Natural killer cell treated with Interleukin-12 subunit alpha and Interleukin-12 subunit beta and Interleukin-15 and Interleukin-18, amount 100 ng/mL, for 72 hours (primary cell): ENCODE measurements at regions not wholly inside any gene's neighbourhood (a gene's known extent, or its start where the extent isn't known, plus 50 kb on each side); places are given as distances from the start of the nearest gene placed in this dataset.
"Not testable (repeated sequence)": the region's sequence is repeated elsewhere in the genome, so short reads cannot be mapped to it uniquely, and the experiment has no call there.

Experiments
- ATAC-seq, 2 donors: fragments of 150-1000 bp; cut with Tn5 transposase in 1 of 2; sonication (Bioruptor Pico), chemical (Tn5 transposase) in 1 of 2; 2 replicates each; pipeline ENCODE4 v1.10.0; 2021
- DNase-seq: peaks from one replicate; pipeline ENCODE4 v3.0.0; 2022; ENCODE audit warnings: low spot score
- H3K27ac Mint-ChIP-seq, 2 donors: 1 replicate in 1 of 2; 2 replicates in 1 of 2; pipeline ENCODE4 v1.8.0; 2022; ENCODE audit warnings: mixed read lengths in 2 of 2, mild to moderate bottlenecking in 1 of 2, moderate library complexity in 1 of 2
- H3K27me3 Mint-ChIP-seq, 2 donors: 1 replicate in 1 of 2; 2 replicates in 1 of 2; pipeline ENCODE4 v1.8.0; 2022; ENCODE audit warnings: mixed read lengths in 2 of 2
- H3K36me3 Mint-ChIP-seq: one replicate; pipeline ENCODE4 v1.8.0; 2022; ENCODE audit warnings: mixed read lengths
- H3K4me1 Mint-ChIP-seq, 2 donors: 1 replicate in 1 of 2; 2 replicates in 1 of 2; pipeline ENCODE4 v1.8.0; 2022; ENCODE audit warnings: low read depth in 2 of 2, mixed read lengths in 2 of 2, mild to moderate bottlenecking in 1 of 2
- H3K4me3 Mint-ChIP-seq: one replicate; pipeline ENCODE4 v1.8.0; 2022; ENCODE audit warnings: mixed read lengths
- H3K9me3 Mint-ChIP-seq: 2 replicates; pipeline ENCODE4 v1.8.0; 2022; ENCODE audit warnings: mixed read lengths

- DNase-seq, result no peak
- peaks cover 8% of the 10 kb centered on the region for H3K36me3 Mint-ChIP-seq
- H3K27me3 Mint-ChIP-seq, result peaks cover 10 to 19% of the 10 kb centered on the region in 2 donors
- H3K9me3 Mint-ChIP-seq, result no peaks in the 10 kb centered on the region
- ATAC-seq, result no peak
- H3K27ac Mint-ChIP-seq, result no peak overlapping the region
- H3K4me1 Mint-ChIP-seq, result no peaks in the 10 kb centered on the region
- H3K4me3 Mint-ChIP-seq, result no peak overlapping the region
Measured at GRCh38 chr3:178218231-178218630, 318.0 kb upstream of the KCNMB2 start.

DNA sequence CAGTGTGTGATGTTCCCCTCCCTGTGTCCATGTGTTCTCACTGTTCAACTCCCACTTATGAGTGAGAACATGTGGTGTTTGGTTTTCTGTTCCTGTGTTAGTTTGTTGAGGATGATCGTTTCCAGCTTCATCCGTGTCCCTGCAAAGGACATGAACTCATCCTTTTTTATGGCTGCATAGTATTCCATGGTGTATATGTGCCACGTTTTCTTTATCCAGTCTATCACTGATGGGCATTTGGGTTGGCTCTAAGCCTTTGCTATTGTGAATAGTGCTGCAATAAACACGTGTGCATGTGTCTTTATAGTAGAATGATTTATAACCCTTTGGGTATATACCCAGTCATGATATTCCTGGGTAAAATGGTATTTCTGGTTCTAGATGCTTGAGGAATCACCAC, 316.6 kb upstream of the KCNMB2 start:
- not testable (repeated sequence) for DNase-seq, ATAC-seq, H3K4me3 Mint-ChIP-seq, H3K9me3 Mint-ChIP-seq, H3K4me1 Mint-ChIP-seq, H3K27ac Mint-ChIP-seq, H3K36me3 Mint-ChIP-seq
- peaks cover 8 to 19% of the 10 kb centered on the region in 2 donors for H3K27me3 Mint-ChIP-seq

DNA sequence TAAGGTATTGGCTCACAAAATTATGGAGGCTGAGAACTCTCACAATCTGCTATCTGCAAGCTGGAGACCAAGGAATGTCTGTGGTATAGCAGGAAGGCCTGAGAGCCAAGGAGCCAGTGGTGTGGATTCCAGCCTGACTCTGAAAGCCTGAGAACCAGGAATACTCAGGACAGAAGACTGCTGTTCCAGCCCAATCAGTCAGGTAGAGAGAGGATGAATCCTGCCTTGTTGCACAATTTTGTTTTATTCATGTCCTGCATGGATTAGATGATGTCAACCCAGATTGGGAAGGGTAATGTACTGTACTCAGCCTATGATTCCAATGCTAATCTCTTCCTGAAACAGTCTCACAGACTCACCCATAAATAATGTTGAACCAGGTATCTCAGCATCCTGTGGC, 312.4 kb upstream of the KCNMB2 start:
- H3K36me3 Mint-ChIP-seq, result peaks cover 8% of the 10 kb centered on the region

DNA sequence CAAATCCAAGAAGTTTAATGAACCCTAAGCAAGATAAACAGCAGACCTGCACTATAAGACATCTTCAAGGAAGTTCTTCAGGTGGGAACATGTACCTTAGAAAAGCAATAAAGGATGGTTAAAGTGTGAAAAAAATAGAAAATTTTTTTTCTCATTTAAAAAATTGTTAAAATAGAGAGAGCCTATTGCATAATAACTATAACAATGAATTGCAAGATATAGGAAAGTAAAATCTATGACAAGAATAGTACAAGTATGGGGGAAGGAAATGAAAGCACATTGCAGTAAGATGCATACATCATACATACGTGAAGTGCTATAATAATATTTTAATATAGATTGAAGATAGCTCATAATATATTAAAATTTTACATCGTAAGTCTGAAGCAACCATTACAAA, 310.1 kb upstream of the KCNMB2 start:
- peaks cover 10 to 28% of the 10 kb centered on the region in 2 donors for H3K27me3 Mint-ChIP-seq
- no peak for ATAC-seq
- H3K4me3 Mint-ChIP-seq, result no peak overlapping the region

More for the DNA sequence above, 312.4 kb upstream of the KCNMB2 start:
- DNase-seq (no peak), ATAC-seq (no peak)
- H3K9me3 Mint-ChIP-seq, result no peaks in the 10 kb centered on the region
- no peak overlapping the region for H3K27ac Mint-ChIP-seq
- H3K27me3 Mint-ChIP-seq, result peaks cover 8 to 23% of the 10 kb centered on the region in 2 donors
- H3K4me3 Mint-ChIP-seq, result no peak overlapping the region
- H3K4me1 Mint-ChIP-seq, result no peaks in the 10 kb centered on the region

DNA sequence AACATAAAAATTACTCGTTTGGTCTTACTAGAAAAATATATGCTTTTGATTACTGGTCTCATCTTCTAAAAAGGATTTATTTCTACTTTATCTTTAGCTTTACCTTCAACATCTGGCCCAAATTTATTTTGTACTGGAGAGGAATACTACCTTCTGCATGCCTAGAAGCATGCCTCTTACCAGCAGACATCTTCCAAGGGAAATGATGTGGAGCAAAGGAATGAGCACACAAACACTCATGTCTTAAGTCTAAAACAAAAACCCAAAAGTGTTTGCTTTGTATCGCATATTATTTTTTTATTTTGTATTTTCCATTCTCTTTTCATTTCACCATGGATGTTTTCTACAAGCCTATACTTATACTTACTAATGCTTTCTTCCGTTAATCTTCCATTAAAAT, 304.6 kb upstream of the KCNMB2 start:
- Mint-ChIP-seq H3K27ac (no peak overlapping the region), H3K36me3 (no peaks in the 10 kb centered on the region), H3K27me3 (peaks cover 7 to 21% of the 10 kb centered on the region in 2 donors), H3K4me3 (no peak overlapping the region), H3K9me3 (no peaks in the 10 kb centered on the region), H3K4me1 (no peaks in the 10 kb centered on the region)
- no peak for DNase-seq
- ATAC-seq, result no peak

More for the DNA sequence above, 310.1 kb upstream of the KCNMB2 start:
- Mint-ChIP-seq H3K4me1 (no peaks in the 10 kb centered on the region), H3K27ac (no peak overlapping the region), H3K9me3 (no peaks in the 10 kb centered on the region), H3K36me3 (no peaks in the 10 kb centered on the region)
- no peak for DNase-seq

DNA sequence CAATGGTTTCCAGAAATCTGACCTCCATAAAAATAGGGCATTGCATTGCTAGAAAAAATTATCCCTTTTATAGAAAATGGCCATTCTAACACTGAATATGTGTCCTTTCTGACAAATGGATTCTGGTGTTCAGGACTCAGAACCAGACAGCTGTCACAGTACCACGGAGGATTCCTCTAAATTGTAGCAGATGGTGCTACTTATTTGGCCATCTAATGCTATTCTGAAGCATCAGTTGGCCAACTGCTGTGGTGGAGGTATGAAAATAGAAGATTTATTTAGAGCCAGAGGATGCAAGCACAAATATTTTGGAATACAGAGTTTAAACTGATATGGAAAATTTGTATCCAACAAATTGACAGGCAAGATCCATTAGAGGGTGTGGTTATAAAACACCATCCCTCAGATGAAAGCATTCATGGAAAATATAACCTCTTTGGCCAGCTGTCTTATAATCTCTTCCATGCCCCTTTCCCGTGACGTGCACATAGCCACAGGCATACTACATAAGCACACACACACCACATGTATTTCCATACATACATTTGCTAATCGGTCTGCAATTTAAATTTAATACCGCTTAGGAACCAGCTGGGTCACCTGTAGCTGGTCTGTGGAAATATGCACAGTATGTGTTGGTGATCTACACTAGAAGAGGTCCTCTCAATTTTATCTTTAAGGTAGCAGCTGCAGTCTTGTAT, 302.7 kb upstream of the KCNMB2 start:
- H3K4me3 Mint-ChIP-seq, result no peak overlapping the region
- no peaks in the 10 kb centered on the region for H3K36me3 Mint-ChIP-seq
- H3K4me1 Mint-ChIP-seq, result no peaks in the 10 kb centered on the region
- ATAC-seq (no peak), DNase-seq (no peak)
- H3K27ac Mint-ChIP-seq, result no peak overlapping the region
- H3K27me3 Mint-ChIP-seq, result peaks cover 7 to 27% of the 10 kb centered on the region in 2 donors
- H3K9me3 Mint-ChIP-seq, result no peaks in the 10 kb centered on the region

GRCh38 chr3:178236555-178237277, 299.5 kb upstream of the KCNMB2 start:
- no peak for ATAC-seq
- Mint-ChIP-seq H3K9me3 (peaks cover 3% of the 10 kb centered on the region), H3K4me3 (no peak overlapping the region), H3K36me3 (peaks cover 5% of the 10 kb centered on the region), H3K27ac (no peak overlapping the region), H3K27me3 (peaks cover 0 to 23% of the 10 kb centered on the region in 2 donors), H3K4me1 (no peaks in the 10 kb centered on the region)
- DNase-seq, result no peak

- no peak overlapping the region for H3K27ac Mint-ChIP-seq
- peaks cover 5% of the 10 kb centered on the region for H3K36me3 Mint-ChIP-seq
- H3K4me1 Mint-ChIP-seq, result no peaks in the 10 kb centered on the region
- DNase-seq (no peak), ATAC-seq (no peak)
- peaks cover 0 to 23% of the 10 kb centered on the region in 2 donors for H3K27me3 Mint-ChIP-seq
- H3K9me3 Mint-ChIP-seq, result peaks cover 3% of the 10 kb centered on the region
- no peak overlapping the region for H3K4me3 Mint-ChIP-seq
Measured at GRCh38 chr3:178238179-178238578, 298.1 kb upstream of the KCNMB2 start.

DNA sequence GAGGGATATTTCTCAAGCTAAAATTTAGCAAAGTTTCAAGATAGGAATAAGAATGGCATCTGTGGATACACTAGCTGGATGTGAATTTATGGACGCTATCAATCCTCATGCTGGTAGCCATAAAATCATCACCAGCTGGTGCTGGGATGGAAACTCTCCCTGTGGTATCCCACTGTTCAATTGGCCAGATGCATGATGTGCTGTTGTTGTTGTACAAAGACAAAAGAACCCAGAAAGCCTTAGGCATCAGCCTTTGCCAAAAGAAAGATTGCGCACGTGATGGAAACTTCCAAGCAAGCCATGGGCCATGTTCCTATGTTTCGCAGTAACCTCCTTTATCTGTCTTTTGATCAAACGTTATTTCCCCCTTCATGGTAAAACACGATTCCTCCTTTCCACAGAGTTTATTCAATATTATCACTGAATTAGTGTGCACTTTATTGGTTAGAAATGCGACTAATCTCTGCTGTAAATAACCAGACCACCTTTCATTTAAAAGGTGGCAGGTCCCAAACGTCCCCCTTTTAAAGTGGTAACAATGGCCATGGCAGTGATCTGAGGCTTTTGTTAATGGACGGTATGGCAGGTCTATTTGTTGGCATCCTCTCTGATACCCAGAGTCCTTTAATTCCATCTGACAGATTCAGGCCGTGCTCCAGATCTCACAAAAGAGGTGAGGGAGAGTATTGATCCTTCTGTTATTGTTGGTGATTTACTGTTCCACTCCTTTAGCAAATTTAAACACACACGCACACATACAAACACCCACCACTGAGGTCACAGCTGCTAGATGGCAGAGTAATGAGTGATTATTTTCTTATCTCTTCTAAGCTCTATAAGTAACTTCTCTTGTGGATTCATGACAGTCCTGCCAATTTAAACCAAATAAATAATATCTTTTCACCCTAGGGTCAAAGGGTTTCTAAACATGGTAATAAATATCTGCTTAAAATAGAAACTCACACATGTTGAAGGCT, 291.2 kb upstream of the KCNMB2 start:
- Mint-ChIP-seq H3K27me3 (peaks cover 0 to 5% of the 10 kb centered on the region in 2 donors), H3K9me3 (no peaks in the 10 kb centered on the region), H3K4me3 (no peak overlapping the region), H3K4me1 (no peaks in the 10 kb centered on the region), H3K27ac (no peak overlapping the region), H3K36me3 (peaks cover 5% of the 10 kb centered on the region)
- no peak for ATAC-seq
- no peak for DNase-seq

DNA sequence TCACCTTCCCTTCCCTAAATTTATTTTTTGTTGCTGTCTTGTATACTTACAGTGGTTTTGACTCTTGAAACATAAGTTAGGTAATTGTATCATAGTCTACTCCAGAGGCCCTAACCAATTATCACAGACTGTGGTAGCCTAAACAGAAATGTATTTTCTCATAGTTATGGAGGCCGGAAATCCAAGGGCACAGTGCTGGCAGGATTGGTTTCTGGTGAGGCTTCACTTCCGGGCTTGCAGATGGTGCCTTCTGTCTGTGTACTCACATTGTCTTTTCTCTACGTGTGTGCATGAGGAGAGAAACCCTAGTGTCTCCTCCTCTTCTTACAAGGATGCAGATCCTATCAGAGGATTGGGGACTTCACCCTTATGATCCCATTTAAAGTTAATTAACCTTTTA, 290.2 kb upstream of the KCNMB2 start:
- Mint-ChIP-seq H3K27ac (no peak overlapping the region), H3K27me3 (peaks cover 3 to 7% of the 10 kb centered on the region in 2 donors), H3K36me3 (no peaks in the 10 kb centered on the region), H3K4me3 (no peak overlapping the region), H3K4me1 (no peaks in the 10 kb centered on the region), H3K9me3 (peaks cover 4% of the 10 kb centered on the region)
- no peak for DNase-seq
- no peak for ATAC-seq

DNA sequence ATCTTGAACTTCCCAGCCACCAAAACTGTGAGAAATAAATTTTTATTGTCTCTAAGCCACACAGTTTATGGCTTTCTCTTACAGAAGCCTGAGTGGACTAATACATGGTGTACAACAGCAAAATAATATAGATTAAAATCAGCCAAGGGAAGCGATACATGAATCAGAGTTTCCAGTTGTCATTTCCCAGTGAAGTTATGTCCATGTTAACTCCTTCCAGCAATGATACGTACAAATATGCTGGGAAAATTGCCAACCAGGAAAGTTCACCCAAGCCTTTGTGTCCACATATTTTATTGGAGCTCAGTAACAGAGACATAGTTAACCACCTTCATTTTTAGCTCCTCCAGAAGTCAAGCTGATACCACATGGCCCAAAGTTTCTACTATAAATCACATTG, 280.9 kb upstream of the KCNMB2 start:
- ATAC-seq, result no peak
- Mint-ChIP-seq H3K27me3 (peaks cover 2 to 12% of the 10 kb centered on the region in 2 donors), H3K27ac (no peak overlapping the region), H3K9me3 (peaks cover 3% of the 10 kb centered on the region), H3K36me3 (no peaks in the 10 kb centered on the region), H3K4me1 (no peaks in the 10 kb centered on the region), H3K4me3 (no peak overlapping the region)
- DNase-seq, result no peak

DNA sequence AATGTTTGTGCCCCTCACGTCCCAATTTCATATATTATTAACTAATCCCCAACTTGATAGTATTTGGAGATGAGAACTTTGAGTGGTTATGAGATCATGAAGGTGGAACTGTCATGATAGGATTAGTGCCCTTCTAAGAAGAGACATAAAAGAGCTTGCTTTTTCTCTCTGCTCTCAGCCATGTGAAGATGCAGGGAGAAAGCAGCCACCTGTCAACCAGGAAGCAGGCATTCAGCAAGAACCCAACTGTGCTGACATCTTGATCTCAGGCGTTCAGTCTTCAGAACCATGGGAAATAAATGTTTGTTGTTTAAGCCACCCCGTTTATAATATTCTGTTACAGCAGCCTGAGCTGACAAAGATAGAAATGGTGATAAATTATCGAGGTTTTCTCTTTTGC, 278.7 kb upstream of the KCNMB2 start:
- DNase-seq, result no peak
- Mint-ChIP-seq H3K36me3 (no peaks in the 10 kb centered on the region), H3K4me1 (no peaks in the 10 kb centered on the region), H3K9me3 (no peaks in the 10 kb centered on the region), H3K27me3 (peaks cover 0 to 8% of the 10 kb centered on the region in 2 donors), H3K27ac (no peak overlapping the region), H3K4me3 (no peak overlapping the region)
- no peak for ATAC-seq

DNA sequence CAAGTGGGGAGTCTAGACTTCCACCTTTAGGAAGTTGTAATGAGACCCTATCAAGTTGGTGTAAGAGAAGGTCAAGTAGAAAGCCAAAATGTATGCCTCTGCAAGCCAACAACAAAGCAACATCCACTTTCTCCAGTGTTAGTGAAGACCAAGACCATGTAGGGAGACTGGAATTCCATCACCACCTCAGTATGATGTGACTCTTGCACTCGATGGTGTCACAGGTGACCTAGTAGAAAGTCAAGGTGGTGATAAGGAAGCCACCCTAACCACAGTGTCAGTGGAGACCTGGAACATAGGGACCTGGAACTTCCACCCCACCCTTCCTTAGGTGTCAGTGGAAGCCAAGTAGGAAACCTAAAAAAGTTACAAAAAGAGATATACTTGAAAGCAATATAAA, 278.1 kb upstream of the KCNMB2 start:
- no peaks in the 10 kb centered on the region for H3K36me3 Mint-ChIP-seq
- H3K27me3 Mint-ChIP-seq, result peaks cover 0 to 8% of the 10 kb centered on the region in 2 donors
- DNase-seq, result no peak
- H3K27ac Mint-ChIP-seq, result no peak overlapping the region
- no peak overlapping the region for H3K4me3 Mint-ChIP-seq
- no peaks in the 10 kb centered on the region for H3K9me3 Mint-ChIP-seq
- ATAC-seq, result no peak
- H3K4me1 Mint-ChIP-seq, result no peaks in the 10 kb centered on the region

DNA sequence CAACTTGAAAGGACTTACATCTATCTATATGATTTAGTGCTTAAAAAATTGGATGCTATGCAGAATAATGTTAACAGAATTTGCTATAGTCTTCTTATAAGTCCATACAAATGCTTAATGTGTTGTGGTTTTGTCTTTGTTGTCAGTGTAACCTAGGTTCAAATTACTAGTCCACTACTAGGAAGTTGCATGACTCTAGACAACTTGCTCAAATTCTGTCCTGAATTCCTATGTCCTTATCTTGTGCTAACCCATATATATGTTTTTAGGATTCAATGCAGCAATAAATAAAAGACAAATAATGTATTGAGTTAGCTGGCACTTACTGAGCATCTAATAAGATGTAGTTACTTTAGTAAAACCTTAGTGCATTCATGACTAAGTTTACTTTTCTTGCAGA, 276.5 kb upstream of the KCNMB2 start:
- Mint-ChIP-seq H3K27me3 (no peaks in the 10 kb centered on the region), H3K36me3 (no peaks in the 10 kb centered on the region), H3K4me1 (no peaks in the 10 kb centered on the region), H3K27ac (no peak overlapping the region), H3K9me3 (no peaks in the 10 kb centered on the region), H3K4me3 (no peak overlapping the region)
- DNase-seq (no peak), ATAC-seq (no peak)
